Central memory CD4-positive, alpha-beta T cell (primary cell): ENCODE measurements at regions not wholly inside any gene's neighbourhood (a gene's known extent, or its start where the extent isn't known, plus 50 kb on each side); places are given as distances from the start of the nearest gene placed in this dataset.

Source experiments
- DNase-seq: peaks from one replicate; pipeline ENCODE4 v3.0.0; 2022

DNA sequence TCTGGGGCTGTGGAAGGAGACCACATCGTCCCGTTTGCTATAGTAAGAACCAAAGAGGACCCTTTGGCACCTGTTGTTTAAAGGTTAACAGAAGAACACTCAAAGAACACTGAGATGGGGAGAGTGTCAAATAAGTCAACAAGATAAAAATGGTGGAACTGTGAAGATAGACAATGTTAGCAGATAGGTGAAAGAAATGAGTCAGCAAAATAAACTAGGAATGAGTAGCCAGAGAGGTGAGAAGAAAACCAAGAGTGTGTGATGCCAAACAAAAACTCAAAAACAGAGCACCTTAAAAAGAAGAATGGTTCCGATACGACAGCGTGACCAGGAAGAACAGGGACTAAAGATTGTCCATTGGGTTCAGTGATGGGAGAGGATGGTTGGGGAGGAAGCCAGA, 74.7 kb upstream of the PIWIL1 start:
- no peak for DNase-seq

DNA sequence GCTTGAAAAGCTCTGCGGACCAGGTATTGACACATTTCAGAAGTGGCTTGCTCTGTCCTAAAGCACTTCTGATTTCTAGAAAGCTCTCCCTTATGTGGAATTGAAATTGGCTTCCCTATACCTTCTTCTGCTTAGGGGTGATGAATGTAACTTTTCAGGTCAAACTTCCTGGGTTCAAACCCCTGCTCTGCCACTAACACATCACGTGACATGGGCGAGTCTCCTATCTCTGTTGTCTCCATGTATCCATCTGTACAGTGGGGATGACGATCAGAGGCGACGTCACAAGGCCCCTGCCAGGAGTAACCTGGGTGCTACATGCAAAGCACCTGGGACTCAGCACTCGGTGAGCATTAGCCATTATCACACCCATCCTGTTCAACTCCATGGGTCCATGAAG, 73.7 kb upstream of the PIWIL1 start:
- DNase-seq: no peak

DNA sequence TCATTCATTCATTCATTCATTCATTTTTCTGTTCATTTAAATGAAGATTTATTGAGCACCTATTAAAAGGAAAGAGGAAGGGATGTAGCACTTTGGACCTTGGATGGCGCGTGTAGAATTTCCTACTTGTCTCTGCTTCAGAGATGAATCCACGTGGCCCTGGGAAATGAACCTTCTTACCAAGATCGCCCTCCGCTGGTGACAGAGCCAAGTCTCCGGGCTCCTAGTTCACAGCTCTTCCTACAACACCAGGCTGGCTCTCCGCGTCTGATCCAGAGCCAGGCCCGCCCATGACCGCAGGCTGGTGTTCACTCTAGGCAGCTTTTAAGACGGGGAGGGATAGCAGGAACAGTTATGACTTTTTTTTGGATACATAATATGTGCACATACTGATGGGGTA, 70.9 kb upstream of the PIWIL1 start:
- no peak for DNase-seq

DNA sequence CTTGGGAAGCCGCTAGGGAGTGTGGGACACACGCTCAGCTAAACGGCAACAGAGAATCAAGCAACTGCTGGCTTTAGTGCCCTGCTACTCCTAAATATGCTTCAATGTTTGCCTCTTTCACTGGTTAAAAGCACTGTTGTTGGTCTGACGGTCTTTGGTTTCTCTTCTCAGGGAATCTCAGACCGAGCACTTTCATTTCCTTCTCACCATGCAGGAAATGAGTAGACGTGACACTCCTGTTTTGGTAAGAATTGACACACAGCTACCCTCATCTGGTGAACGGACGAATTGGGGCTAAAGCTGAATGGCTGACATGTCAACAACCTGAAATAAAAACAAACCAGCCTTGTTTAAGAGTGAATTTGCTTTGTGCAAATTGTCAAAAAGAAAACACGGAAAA, 57.5 kb upstream of the PIWIL1 start:
- DNase-seq: no peak

DNA sequence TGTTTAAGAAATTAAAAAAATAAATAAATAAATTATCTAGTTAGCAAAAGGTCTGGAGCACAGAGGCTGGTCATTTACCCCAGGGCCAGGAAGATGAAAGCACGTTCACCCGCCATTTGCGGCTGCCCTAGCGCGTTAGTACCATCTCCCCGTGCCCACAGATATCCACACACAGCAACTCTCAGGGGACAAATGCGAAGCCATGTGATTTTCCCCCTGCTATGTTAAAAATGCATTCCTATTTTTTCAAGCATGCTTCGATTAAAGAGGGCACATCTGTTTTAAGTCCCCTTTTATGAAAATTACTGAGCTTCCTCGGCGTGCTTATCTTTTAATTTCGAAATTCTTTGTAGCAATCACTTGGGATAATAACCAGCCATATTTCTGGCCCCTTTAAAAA, 56.9 kb upstream of the PIWIL1 start:
- DNase-seq: no peak

DNA sequence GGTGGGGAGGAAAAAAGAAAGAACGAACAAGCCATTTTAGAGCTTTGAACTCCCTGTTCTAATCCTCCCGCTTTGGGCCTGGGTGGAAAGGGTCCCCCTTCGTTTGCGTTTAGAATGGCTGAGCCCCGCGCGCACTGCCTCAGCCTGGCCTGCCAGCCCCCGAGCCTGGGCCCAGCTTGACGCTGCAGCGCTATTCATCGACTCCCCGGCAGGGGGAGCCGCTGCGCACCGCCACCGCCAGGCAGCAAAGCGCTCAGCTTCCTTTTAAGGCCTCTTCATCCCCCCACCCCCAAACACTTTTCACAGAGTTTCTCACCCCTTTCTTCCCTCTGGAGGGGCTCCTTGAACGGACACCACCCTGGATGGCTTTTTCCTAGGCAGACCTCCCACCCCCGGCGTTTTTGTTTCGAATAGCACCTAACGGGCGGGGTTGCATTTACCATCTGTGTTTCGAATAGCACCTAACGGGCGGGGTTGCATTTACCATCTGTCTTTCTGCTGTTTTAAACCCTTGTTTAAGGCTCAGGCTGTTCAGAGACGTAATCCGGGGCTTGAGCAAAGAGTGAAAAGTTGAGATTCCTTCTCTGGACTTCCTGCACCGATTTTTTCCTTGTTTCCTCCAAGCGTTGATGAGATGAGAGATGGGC, 56.4 kb upstream of the PIWIL1 start:
- peak; percentile 4 for DNase-seq

DNA sequence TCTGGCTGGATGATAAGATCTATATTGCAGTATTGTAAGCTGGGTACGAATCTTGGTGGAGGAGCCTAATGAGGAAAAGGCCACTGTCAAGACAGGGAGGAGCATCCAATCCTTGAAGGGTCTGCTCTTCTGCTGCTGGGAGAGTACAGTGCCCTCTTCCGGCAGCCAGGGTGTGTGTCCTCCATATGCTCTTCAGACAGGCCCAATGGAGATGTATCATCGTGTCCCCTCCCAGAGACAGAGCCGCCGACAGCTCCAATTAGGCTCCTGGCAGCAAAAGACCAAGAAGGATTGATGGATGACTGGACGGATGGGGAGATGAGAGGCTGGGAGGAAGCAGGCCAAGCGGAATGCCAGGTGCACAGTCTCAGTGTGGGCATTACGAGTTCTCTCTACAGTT, 51.6 kb upstream of the PIWIL1 start:
- no peak for DNase-seq

DNA sequence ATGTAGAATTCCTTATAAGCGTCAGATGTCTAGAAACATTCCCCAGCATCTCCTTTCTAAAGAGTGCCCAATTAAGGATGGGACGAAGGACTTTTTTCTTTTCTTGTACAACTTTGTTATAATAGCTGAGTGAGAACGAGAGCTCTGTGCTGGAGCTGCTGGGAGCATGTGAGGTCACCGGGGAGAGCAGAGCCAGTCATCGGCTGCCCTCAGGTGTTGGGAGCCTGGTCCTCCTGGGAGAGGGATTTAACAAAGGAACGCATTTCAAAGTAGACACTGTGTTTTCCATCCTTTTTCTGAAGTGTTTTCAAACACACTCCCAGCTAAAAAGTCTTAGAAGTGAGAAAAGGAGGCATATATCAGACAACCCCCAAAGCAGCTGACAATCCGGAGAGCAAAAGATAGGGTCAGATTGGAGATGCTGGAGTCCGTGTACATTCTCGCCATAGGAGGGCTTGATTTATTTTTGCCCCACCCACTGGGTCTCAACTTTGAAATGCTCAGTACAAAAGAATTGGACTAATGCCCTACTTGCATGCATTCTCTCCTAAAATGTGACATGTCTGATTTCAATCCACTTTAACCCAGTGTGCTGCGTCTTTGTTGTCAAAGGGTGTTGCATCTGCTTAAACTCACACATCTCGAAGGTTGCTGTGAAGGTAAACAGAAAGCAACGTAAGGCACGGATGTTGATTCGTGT, 50.8 kb upstream of the PIWIL1 start:
- no peak for DNase-seq
